Heart left ventricle (tissue), 13 donors: ENCODE measurements at regions not wholly inside any gene's neighbourhood (a gene's known extent, or its start where the extent isn't known, plus 50 kb on each side); places are given as distances from the start of the nearest gene placed in this dataset.

Source experiments
- POLR2A ChIP-seq, 2 donors: fragments of 450-650 bp; IDR thresholded peaks; one replicate each; pipeline ENCODE4 v1.6.1; 2017; ENCODE audit warnings: antibody characterized with exemption in 2 of 2, mild to moderate bottlenecking in 2 of 2, moderate library complexity in 2 of 2
- TF ChIP-seq, protein P1 (sequence below), 12 donors: fragments of 200-600 bp; sonication (generic) in 4 of 12; IDR thresholded peaks; one replicate each; pipeline versions ENCODE4 v1.5.0 to v1.8.0; 2018 to 2022; ENCODE audit warnings: antibody characterized with exemption in 12 of 12, mild to moderate bottlenecking in 5 of 12
- donor health status: ischemic (EF 13 %, LVEDD 7.1; RV severe dilation, severe dysfunction).
- donor health status: DM: no; HTN: yes; CAD: no.
- donor health status: DM: no; HTN: no; CAD: no.
- donor health status: ischemic (EF 25% LVEDD 6.9; RV normal size, moderate dysfunction).
- donor health status: ischemic (EF 25% LVEDD 5.7; RV mildly dilated, moderate dysfunction).
- donor health status: ischemic (EF 35%, LVEDD 5.7; RV mildly dilated, moderate dysfunction).
- donor health status: nonischemic (EF 11% LVEDD 7.7; RV severe dilation, severe dysfunction).
- donor health status: DM: yes; HTN: yes; CAD: no.
- donor health status: PGD.
- donor health status: ischemic (EF 29% LVEDD 5.4; RV normal size, mild dysfunction).
- donor health status: nonischemic (EF 23%, LVEDD 6.1; RV moderate dilation, normal function).

DNA sequence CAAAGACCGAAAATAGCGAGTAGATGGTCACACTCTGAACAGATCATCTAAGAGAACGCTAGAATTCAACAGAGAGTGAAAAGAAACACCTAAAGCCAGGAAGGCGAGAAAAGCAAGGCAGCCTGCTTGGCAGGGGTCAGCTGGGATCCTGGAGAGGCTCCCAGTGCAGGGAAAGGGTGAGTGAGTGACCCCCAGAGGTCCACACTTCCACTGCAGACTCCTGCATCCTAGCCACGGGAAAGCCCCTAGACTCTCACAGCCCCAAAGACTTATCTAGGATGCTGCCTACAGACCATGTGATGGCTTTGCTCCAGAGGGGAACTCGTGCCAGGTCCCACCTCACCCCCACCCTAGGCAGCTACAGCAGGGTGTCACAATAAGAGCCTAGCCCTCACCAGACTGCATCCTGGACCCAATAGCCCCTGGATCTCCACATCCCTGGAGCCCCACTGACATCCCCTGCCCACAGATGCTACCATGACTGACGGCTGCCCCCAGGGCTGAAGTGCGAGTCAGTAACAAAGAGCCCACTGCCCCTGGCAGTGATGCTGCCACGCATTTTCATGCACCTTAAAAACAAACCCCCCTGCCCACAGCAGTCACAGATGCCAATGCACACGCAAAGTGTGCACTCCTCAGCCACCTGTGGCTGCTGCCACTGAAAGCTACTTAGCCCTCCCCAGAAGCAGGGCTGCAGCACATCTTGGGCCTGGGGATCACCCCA lies 62.2 kb downstream of the PSMG1 start:
- TF ChIP-seq, protein P1, sequence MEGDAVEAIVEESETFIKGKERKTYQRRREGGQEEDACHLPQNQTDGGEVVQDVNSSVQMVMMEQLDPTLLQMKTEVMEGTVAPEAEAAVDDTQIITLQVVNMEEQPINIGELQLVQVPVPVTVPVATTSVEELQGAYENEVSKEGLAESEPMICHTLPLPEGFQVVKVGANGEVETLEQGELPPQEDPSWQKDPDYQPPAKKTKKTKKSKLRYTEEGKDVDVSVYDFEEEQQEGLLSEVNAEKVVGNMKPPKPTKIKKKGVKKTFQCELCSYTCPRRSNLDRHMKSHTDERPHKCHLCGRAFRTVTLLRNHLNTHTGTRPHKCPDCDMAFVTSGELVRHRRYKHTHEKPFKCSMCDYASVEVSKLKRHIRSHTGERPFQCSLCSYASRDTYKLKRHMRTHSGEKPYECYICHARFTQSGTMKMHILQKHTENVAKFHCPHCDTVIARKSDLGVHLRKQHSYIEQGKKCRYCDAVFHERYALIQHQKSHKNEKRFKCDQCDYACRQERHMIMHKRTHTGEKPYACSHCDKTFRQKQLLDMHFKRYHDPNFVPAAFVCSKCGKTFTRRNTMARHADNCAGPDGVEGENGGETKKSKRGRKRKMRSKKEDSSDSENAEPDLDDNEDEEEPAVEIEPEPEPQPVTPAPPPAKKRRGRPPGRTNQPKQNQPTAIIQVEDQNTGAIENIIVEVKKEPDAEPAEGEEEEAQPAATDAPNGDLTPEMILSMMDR (IDR thresholded peaks at IDR 0.05) = peak in 1 of 12 donors; percentile 4
- TF ChIP-seq POLR2A (IDR thresholded peaks at IDR 0.05) = no peak
